ENCODE measurements at regions not wholly inside any gene's neighbourhood (a gene's known extent, or its start where the extent isn't known, plus 50 kb on each side); places are given as distances from the start of the nearest gene placed in this dataset.

DNA sequence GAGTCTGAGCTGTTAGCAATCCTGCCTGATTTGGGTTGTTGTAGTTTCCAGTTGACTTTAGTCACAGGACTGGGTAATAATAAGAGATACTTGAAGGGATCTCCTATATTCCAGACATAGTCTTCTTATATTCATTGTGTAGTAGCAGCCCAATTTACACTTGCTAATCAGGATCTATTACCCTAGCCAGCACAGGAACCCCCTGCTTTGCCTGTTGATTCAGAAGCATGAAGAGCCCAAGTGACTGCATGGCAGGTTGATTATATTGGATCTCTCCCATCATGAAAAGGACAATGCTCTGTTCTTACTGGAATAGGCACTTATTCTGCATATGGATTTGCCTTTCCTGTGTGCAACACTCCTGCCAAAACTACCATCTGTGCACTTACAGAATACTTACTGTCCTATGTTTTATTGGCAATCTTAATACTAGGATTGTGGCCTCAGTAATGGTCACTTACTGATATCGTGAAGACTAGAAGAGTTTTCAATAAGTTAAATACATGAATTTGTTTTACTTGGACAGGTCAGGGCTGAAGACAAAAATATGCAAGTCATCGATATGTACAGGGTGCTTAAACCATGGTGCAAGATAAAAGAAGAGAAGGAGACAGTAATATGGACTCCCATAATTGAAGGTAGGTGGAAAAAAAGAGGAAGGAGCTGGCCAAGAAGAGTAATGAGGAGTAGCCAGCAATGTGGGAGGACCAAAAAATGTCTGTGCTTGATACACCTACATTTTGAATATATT is 304.1 kb downstream of the MCTP2 start:
- DNase-seq, result no peak

DNA sequence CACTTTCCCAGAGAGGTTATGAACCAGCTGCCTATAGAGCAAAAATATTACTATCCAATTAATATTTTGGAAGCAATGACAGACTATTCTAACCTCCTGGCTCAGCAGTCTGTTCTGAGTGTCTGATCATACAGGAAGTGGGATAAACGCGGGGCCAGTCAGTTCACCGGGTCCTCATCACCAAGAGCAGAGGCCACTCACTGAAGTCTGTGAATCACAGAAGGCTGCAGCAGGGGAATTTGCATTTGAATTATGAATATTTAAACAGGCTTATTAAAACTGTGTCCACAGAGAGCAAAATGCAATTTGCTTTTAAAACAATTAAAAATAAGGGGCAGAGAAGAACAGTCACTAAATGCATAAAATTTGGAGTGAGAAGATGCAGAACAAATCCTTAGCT is 305.2 kb downstream of the MCTP2 start:
- no peak for DNase-seq

GRCh38 chr15:94538280-94538679 is 306.9 kb downstream of the MCTP2 start:
- DNase-seq, result no peak

DNA sequence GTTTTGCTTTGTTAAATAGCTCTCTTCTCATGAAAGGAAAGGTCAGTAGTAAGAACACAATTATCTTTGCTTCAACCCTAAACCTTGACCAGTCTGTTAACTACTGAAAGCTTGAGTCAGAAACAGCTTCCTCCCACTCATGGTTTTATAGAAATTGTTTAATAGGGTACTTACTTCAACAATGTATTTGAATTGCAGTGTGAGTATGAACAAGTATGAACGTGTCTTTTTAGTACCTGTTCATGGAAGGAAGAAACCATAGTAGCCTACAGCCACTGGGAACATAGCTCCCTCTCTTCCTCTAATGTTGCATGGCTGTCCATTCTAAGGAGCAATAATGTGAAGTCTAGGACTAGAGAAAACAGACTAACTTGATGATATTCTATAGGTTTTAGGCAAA is 311.0 kb downstream of the MCTP2 start:
- no peak for DNase-seq

- DNase-seq, result no peak
Observed at GRCh38 chr15:94546808-94547207, 315.4 kb downstream of the MCTP2 start.

GRCh38 chr15:94547711-94548110 is 316.4 kb downstream of the MCTP2 start:
- DNase-seq, result no peak

- DNase-seq, result no peak
Observed at GRCh38 chr15:94555841-94556519, 324.6 kb downstream of the MCTP2 start.

GRCh38 chr15:94561036-94561689 is 329.8 kb downstream of the MCTP2 start:
- DNase-seq, result no peak

DNA sequence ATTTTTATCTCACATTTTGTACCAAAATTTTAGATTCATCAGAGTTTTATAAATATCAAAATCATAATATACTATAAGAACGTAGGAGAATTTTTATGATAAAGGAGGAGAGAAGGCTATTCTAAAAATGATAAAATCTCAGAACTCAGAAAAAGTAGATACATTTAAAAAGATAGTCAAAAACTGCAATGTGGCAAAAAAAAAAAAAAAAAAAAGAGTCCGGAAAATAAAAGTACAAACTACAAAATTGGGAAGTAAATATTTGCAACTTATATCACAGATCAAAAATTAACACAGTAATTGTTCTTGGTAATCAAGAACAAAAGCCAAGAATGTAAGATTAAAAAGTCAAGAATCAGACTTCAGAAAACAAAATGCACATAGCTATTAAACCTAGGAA is 332.1 kb downstream of the MCTP2 start:
- no peak for DNase-seq

DNA sequence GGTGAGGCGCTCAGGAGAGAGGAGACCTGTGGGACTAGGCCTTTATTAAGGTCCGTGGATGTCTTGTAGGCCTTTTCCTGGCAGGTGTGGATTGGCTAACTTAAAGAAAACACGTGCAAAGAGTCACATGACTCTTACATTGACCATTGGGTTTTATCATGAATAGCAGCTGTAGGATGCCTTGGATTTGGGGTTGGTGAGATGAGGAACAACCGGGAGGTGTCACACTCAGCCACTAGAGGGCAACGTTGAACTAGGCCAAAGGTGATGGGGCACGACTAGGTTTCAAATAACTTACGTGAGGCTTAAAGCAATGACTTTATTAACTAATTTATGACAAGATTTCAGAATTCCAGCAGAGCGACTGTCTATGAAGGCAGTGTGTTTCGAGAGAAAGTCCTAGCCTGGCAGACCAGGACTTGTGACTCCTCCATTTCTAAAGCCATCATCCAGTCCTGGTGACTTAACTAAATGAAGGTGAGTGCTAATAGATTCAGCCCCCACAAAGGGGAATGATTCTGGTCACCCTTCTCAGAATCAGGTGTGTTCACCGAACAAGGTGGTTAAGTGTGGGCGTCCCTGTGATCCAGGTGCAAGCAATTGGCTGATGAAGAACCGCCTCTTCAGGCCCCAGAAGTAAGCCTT is 345.6 kb downstream of the MCTP2 start:
- DNase-seq, result peak in 4 of 56 donors; percentile 1 to 16 (median 8)

GRCh38 chr15:94579286-94579685 is 347.9 kb downstream of the MCTP2 start:
- DNase-seq, result peak in 3 of 56 donors; percentile 1 to 3 (median 1)

DNA sequence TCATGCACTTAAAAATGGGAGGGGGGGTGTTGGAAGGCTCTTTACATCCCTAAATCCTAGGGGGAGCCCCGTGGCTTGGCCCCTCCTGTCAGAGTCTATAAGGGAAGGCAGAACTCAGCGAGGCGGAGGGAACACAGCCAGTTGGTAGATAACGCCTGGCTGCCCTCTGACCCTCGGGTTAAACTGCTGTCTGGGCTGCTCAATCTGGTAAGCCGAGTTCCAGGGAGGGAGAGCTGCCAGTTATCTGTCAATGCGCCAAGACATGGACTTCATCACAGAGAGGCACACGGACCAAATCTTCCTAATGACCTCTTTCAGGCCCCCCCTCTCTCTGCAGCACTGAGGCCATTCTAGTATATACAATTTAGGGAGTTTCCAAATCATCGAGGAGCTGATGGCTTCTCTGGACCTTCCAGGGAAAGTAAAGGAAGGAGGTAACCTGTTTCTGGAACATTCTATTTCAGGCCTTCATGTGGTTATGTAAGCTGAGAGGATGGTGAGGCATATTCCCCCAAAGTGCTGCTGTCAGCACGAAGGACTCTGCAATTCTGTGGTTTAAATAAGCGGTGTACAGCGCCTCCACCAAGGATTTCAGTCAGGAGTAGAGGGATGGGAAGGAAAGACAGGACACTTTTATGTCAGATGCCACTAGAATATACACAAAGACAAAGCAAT is 349.0 kb downstream of the MCTP2 start:
- DNase-seq, result no peak

DNA sequence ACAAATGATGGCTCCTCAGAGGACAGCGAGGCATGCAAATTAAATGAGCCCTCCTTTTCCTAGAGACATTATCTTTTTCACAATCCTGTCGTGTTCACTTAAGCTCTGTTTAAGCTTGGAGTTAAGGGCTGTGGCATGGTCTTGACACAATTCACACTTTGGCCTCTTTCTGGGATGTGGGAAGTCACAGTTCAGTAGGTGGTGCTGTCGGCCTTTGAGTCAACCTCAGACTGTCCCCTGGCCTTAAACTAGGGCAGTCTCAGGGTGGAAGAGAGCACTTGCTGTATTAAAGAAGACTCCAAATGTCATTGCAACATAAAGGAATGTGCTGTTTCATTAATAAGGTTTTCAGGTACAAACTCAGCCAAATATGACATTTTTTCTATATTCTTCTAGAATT is 351.0 kb downstream of the MCTP2 start:
- peak in 3 of 56 donors; percentile 5 to 12 (median 5) for DNase-seq

- DNase-seq, result no peak
Observed at GRCh38 chr15:94584833-94585244, 353.5 kb downstream of the MCTP2 start.

DNA sequence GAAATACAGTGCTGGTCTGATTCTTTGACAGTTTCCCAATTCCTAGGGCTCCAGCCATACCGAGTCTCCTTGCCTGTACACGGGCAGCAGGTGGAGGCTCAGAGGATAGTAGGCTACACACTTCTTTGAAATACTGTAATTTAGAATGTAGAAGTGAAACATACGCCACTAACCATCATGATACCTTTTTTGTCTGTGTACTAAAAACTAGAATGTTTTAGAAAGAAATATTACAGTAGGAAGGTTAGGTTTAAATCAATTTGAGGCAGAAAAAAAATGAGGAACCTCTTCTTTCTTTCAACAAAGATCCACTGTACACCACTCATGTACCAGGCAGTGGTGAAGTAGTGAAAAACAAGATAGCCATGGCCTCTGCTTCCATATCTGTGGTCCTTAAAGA is 354.7 kb downstream of the MCTP2 start:
- no peak for DNase-seq

GRCh38 chr15:94587113-94587512 is 355.8 kb downstream of the MCTP2 start:
- DNase-seq, result no peak

- no peak for DNase-seq
Observed at GRCh38 chr15:94588993-94589392, 357.6 kb downstream of the MCTP2 start.

GRCh38 chr15:94592495-94592894 is 361.1 kb downstream of the MCTP2 start:
- DNase-seq, result no peak

- DNase-seq, result no peak
Observed at GRCh38 chr15:94596707-94597106, 365.3 kb downstream of the MCTP2 start.

DNA sequence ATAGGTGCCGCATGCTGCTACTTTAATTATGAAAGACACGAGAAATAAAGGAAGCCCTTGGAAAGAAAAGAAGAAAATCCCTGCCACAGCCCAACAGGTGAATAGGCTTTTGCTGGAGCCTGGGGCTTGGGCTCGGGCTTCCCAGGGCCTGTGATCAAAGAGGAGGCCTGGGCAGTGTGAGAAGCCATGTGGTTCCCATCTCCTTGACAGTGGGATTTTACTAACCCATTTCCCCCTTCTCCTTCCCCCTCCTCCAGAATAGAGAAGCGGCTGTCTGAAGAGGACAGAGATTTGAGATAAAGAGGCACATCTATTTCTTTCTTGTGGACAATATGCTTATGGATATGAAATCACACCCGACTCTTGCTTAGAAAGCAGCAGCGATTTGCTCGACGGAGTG is 369.1 kb downstream of the MCTP2 start:
- no peak for DNase-seq

- no peak for DNase-seq
Observed at GRCh38 chr15:94602754-94603470, 371.6 kb downstream of the MCTP2 start.
